Natural killer cell (primary cell): ENCODE measurements at regions not wholly inside any gene's neighbourhood (a gene's known extent, or its start where the extent isn't known, plus 50 kb on each side); places are given as distances from the start of the nearest gene placed in this dataset.
"Not testable (repeated sequence)": the region's sequence is repeated elsewhere in the genome, so short reads cannot be mapped to it uniquely, and the experiment has no call there.

ENCODE experiments used
- ATAC-seq, 3 donors: fragments of 150-1000 bp in 2 of 3; fragments of 200-7000 bp in 1 of 3; cut with Tn5 transposase; 1 replicate in 1 of 3; 2 replicates in 2 of 3; pipeline ENCODE4 v1.10.0; 2021; ENCODE audit warnings: mild to moderate bottlenecking in 2 of 3, moderate library complexity in 2 of 3
- DNase-seq, 2 donors: peaks; one replicate each; pipeline versions ENCODE4 v3.0.0 to v3.0.0-alpha.2; 2013 to 2021; ENCODE audit warnings: mixed read lengths in 1 of 2
- H3K27ac ChIP-seq: one replicate; pipeline ENCODE4 v1.5.1; 2013; ENCODE audit warnings: mild to moderate bottlenecking, low read length
- H3K27me3 ChIP-seq: one replicate; pipeline ENCODE4 v1.6.1; 2013; ENCODE audit warnings: low read length; ENCODE audit not compliant: control insufficient read depth, insufficient read depth
- H3K36me3 ChIP-seq: one replicate; pipeline ENCODE4 v1.6.1; 2013; ENCODE audit warnings: low read length; ENCODE audit not compliant: control insufficient read depth, insufficient read depth
- H3K4me1 ChIP-seq: one replicate; pipeline ENCODE4 v1.6.1; 2013; ENCODE audit warnings: low read length; ENCODE audit not compliant: control insufficient read depth, insufficient read depth
- H3K4me3 ChIP-seq: one replicate; pipeline ENCODE4 v1.5.1; 2013; ENCODE audit warnings: low read length
- H3K9me3 ChIP-seq: one replicate; pipeline ENCODE4 v1.6.1; 2013; ENCODE audit warnings: low read length; ENCODE audit not compliant: control insufficient read depth, insufficient read depth
- H3K27ac Mint-ChIP-seq, 2 donors: one replicate each; pipeline ENCODE4 v1.8.0; 2022; ENCODE audit warnings: mild to moderate bottlenecking in 2 of 2, mixed read lengths in 2 of 2, moderate library complexity in 1 of 2
- H3K27me3 Mint-ChIP-seq, 2 donors: one replicate each; pipeline ENCODE4 v1.8.0; 2022; ENCODE audit warnings: low read depth in 2 of 2, mixed read lengths in 2 of 2
- H3K36me3 Mint-ChIP-seq: one replicate; pipeline ENCODE4 v1.8.0; 2022; ENCODE audit warnings: mixed read lengths
- H3K4me1 Mint-ChIP-seq, 2 donors: one replicate each; pipeline ENCODE4 v1.8.0; 2022; ENCODE audit warnings: mixed read lengths in 2 of 2
- H3K4me3 Mint-ChIP-seq: one replicate; pipeline ENCODE4 v1.8.0; 2022; ENCODE audit warnings: mild to moderate bottlenecking, moderate library complexity, mixed read lengths
- H3K9me3 Mint-ChIP-seq, 2 donors: one replicate each; pipeline ENCODE4 v1.8.0; 2022; ENCODE audit warnings: mixed read lengths in 2 of 2
- WGBS: methylation state at CpG from one replicate; pipeline ENCODE4 v1.1.7; 2013; ENCODE audit warnings: missing lambda C conversion rate; ENCODE audit not compliant: insufficient coverage; 5-methylcytosine and 5-hydroxymethylcytosine counted together
- intact Hi-C: fragments of 100-400 bp; cut with micrococcal nuclease; formaldehyde crosslinking; loops from one replicate; pipeline ENCODE4 v1.14.2; 2022

DNA sequence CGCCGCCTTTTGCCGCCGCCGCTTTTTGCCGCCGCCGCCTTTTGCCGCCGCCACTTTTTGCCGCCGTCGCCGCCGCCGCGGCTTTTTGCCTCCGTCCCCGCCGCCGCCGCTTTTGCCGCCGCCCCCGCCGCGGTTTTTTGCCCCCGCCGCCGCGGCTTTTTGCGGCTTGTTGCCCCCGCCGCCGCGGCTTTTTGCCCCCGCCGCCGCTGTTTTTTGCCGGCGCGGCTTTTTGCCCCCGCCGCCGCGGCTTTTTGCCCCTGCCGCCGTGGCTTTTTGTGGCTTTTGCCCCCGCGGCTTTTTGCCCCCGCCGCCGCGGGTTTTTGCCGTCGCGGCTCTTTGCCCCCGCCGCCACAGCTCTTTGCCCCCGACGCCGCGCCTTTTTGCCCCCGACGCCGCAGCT is 311.1 kb downstream of the TP53TG3F start:
- intact Hi-C loops, H3K4me3 ChIP-seq, H3K9me3 ChIP-seq, H3K27ac Mint-ChIP-seq, H3K4me1 Mint-ChIP-seq, H3K27me3 Mint-ChIP-seq, H3K4me1 ChIP-seq, DNase-seq, H3K4me3 Mint-ChIP-seq, H3K27ac ChIP-seq, ATAC-seq, H3K36me3 Mint-ChIP-seq, H3K36me3 ChIP-seq, H3K27me3 ChIP-seq: not testable (repeated sequence)
- H3K9me3 Mint-ChIP-seq = peaks cover 10% of the 10 kb centered on the region in 2 donors
- 60% methylated on average over 66 of the region's 66 CpGs for WGBS

GRCh38 chr16:33771211-33771610 is 311.8 kb downstream of the TP53TG3F start:
- H3K36me3 ChIP-seq, H3K4me3 Mint-ChIP-seq, H3K27ac Mint-ChIP-seq, DNase-seq, H3K4me1 Mint-ChIP-seq, intact Hi-C loops, H3K27me3 ChIP-seq, H3K9me3 ChIP-seq, ATAC-seq, H3K4me1 ChIP-seq, H3K27ac ChIP-seq, H3K27me3 Mint-ChIP-seq, H3K36me3 Mint-ChIP-seq, H3K4me3 ChIP-seq: not testable (repeated sequence)
- WGBS = 82% methylated on average over 9 of the region's 22 CpGs
- peaks cover 10% of the 10 kb centered on the region in 2 donors for H3K9me3 Mint-ChIP-seq

DNA sequence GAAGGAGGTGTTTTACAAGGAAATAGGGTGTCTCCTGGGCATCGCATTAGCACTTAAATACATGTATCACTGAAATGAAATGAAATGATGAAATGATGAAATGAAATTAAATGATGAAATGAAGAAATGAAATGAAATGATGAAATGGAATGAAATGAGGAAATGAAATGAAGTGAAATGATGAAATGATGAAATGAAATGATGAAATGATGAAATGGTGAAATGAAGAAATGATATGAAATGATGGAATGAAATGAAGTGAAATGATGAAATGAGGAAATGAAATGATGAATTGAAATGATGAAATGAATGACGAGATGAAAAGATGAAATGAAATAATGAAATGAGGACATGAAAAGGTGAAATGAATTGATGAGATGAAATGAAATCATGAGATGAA is 314.6 kb downstream of the TP53TG3F start:
- H3K9me3 ChIP-seq, H3K36me3 ChIP-seq, H3K27ac ChIP-seq, ATAC-seq, H3K27me3 ChIP-seq, H3K4me1 Mint-ChIP-seq, H3K27ac Mint-ChIP-seq, H3K36me3 Mint-ChIP-seq, H3K4me1 ChIP-seq, H3K4me3 Mint-ChIP-seq, H3K27me3 Mint-ChIP-seq, H3K4me3 ChIP-seq, intact Hi-C loops, DNase-seq: not testable (repeated sequence)
- H3K9me3 Mint-ChIP-seq = peaks cover 9 to 10% of the 10 kb centered on the region in 2 donors
- WGBS = 71% methylated on average over 1 of the region's 2 CpGs

DNA sequence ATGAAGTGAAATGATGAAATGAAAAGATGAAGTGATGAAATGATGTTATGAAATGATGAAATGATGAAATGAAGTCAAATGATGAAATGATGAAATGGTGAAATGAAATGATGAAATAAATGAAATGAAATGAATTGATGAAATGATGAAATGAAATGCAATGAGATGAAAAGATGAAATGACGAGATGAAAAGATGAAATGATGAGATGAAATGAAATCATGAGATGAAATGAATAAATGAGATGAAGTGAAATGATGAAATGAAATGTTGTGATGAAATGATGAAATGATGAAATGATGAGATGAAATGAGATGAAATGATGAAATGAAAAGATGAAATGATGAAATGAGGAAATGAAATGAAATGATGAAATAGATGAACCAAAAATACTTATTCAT is 315.3 kb downstream of the TP53TG3F start:
- ATAC-seq, H3K36me3 ChIP-seq, H3K4me3 Mint-ChIP-seq, intact Hi-C loops, H3K27ac ChIP-seq, H3K4me1 ChIP-seq, H3K4me3 ChIP-seq, H3K27me3 Mint-ChIP-seq, H3K9me3 ChIP-seq, H3K4me1 Mint-ChIP-seq, H3K27ac Mint-ChIP-seq, DNase-seq, H3K36me3 Mint-ChIP-seq, H3K27me3 ChIP-seq: not testable (repeated sequence)
- 60% methylated on average over 1 of the region's 1 CpG for WGBS
- H3K9me3 Mint-ChIP-seq = peaks cover 9 to 10% of the 10 kb centered on the region in 2 donors

DNA sequence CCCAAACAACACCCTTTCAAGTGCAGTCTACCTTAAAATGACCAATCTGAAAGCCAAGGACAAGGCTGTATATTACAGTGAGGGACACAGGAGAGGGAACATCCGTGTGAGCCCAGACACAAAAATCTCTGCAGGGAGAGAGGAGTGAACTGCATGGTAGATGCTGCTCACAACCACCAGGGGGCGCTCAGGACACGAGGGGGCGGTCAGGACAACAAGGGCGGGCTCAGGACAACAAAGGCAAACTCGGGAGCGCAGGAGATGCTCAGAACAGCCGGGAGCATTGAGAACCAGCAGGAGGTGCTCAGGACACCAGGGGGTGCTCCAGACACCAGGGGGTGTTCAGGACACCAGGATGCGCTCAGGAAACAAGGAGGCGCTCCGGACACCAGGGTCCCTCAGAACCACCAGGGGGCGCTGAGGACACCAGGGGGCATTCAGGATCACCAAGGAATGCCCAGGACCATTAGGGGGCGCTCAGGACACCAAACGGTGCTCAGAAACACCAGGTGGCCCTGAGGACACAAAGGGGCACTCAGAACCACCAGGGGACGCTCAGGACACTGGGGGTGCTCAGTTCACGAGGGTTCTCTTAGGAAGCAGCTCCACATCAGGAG is 357.0 kb downstream of the TP53TG3F start:
- H3K27ac Mint-ChIP-seq, H3K4me3 Mint-ChIP-seq, H3K9me3 ChIP-seq, H3K27ac ChIP-seq, H3K36me3 Mint-ChIP-seq, H3K4me1 ChIP-seq, ATAC-seq, H3K27me3 Mint-ChIP-seq, H3K9me3 Mint-ChIP-seq, H3K4me1 Mint-ChIP-seq, H3K36me3 ChIP-seq, DNase-seq, intact Hi-C loops, H3K27me3 ChIP-seq, H3K4me3 ChIP-seq: not testable (repeated sequence)
- no CpG with 5 or more reads among the region's 16 CpGs for WGBS

DNA sequence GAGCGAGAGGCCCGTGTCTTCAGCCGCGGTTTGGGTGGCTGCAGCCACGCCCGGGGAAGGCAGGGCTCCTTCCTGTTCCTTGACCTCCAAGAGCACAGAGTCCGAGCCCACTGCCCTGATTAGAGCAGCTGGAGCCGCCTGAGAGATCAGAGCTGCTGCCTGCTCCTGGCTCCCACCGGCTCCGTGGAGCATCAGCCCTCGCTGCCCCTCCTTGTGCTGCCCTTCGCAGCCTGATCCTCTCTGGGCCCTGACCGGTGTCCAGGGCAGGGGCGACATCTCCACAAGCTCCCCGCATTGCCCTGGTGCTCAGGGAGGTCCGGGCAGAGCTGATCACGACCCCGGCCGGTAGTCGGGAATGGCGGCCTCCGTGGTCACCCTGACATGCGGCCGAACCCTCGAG is 365.3 kb downstream of the TP53TG3F start:
- not testable (repeated sequence) for H3K36me3 ChIP-seq, H3K4me3 ChIP-seq
- WGBS = 83% methylated on average over 9 of the region's 25 CpGs

DNA sequence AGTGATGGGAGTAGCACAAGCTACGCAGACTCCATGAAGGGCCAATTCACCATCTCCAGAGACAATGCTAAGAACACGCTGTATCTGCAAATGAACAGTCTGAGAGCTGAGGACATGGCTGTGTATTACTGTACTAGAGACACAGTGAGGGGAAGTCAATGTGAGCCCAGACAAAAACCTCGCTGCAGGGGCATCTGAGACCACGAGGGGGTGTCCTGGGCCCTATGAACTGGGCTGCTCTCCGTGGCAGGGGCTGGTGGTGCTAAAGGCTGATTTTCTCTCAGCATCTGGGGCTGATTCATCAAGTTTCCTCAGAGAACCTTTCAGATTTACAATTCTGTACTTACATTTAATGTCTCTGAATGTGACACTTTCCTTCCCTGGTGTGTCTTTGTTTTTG is 368.1 kb downstream of the TP53TG3F start:
- H3K36me3 Mint-ChIP-seq, H3K9me3 Mint-ChIP-seq, DNase-seq, H3K4me1 ChIP-seq, H3K4me3 ChIP-seq, ATAC-seq, H3K27me3 Mint-ChIP-seq, H3K9me3 ChIP-seq, H3K4me3 Mint-ChIP-seq, H3K4me1 Mint-ChIP-seq, H3K36me3 ChIP-seq, intact Hi-C loops, H3K27ac Mint-ChIP-seq, H3K27ac ChIP-seq, H3K27me3 ChIP-seq: not testable (repeated sequence)
- no CpG with 5 or more reads among the region's 5 CpGs for WGBS

More for the DNA sequence above, 365.3 kb downstream of the TP53TG3F start:
- H3K27me3 Mint-ChIP-seq, intact Hi-C loops, ATAC-seq, H3K4me3 Mint-ChIP-seq, H3K9me3 Mint-ChIP-seq, H3K9me3 ChIP-seq, H3K27ac ChIP-seq, H3K27ac Mint-ChIP-seq, DNase-seq, H3K27me3 ChIP-seq, H3K4me1 ChIP-seq, H3K4me1 Mint-ChIP-seq, H3K36me3 Mint-ChIP-seq: not testable (repeated sequence)

DNA sequence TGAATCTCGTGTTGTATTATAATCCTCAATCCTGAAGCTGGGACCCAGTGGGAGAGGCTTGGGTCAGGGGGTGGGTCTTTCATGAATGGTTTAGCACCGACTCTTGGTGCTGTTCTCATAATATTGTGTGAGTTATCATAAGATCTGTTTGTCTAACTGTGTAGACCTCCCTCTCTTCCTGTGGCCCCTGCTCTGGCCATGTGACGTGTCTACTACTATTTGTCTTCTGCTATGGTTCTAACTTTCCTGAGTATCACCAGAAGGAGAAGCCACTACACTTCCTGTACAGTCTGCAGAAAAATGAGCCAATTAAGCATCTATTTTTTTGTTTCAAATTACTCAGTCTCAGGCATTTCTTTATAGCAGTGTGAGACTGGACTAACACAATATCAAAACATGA is 379.7 kb downstream of the TP53TG3F start:
- intact Hi-C loops, H3K9me3 Mint-ChIP-seq, H3K9me3 ChIP-seq, H3K36me3 ChIP-seq, H3K36me3 Mint-ChIP-seq, H3K27me3 Mint-ChIP-seq, DNase-seq, H3K27ac Mint-ChIP-seq, H3K27ac ChIP-seq, H3K4me3 Mint-ChIP-seq, H3K4me1 Mint-ChIP-seq, H3K27me3 ChIP-seq, H3K4me3 ChIP-seq, H3K4me1 ChIP-seq: not testable (repeated sequence)
- ATAC-seq = peak; percentile 24 to 60 (median 49)
- WGBS = no CpG with 5 or more reads among the region's 3 CpGs
